Ascending aorta (tissue), 2 donors: ENCODE measurements at regions not wholly inside any gene's neighbourhood (a gene's known extent, or its start where the extent isn't known, plus 50 kb on each side); places are given as distances from the start of the nearest gene placed in this dataset.

Experiments
- DNase-seq, 2 donors: peaks; one replicate each; pipeline ENCODE4 v3.0.0-alpha.2; 2019; ENCODE audit warnings: low spot score in 2 of 2
- H3K27ac ChIP-seq, 2 donors: fragments of 200-600 bp; sonication (generic); one replicate each; pipeline ENCODE4 v1.5.1; 2016 to 2017; ENCODE audit warnings: mild to moderate bottlenecking in 1 of 2
- H3K27me3 ChIP-seq: fragments of 200-600 bp; sonication (generic); one replicate; pipeline ENCODE4 v1.5.1; 2017
- H3K36me3 ChIP-seq, 2 donors: fragments of 200-600 bp; sonication (generic); one replicate each; pipeline ENCODE4 v1.5.1; 2016
- H3K4me1 ChIP-seq, 2 donors: fragments of 200-600 bp; sonication (generic); one replicate each; pipeline ENCODE4 v1.5.1; 2016 to 2017; ENCODE audit warnings: mild to moderate bottlenecking in 1 of 2
- H3K4me3 ChIP-seq, 2 donors: fragments of 200-600 bp; sonication (generic); one replicate each; pipeline ENCODE4 v1.5.1; 2016 to 2017; ENCODE audit warnings: mild to moderate bottlenecking in 1 of 2
- H3K9me3 ChIP-seq, 2 donors: fragments of 200-600 bp; sonication (generic); one replicate each; pipeline ENCODE4 v1.5.1; 2016
- CTCF ChIP-seq, 3 experiments: fragments of 200-600 bp in 2 of 3; fragments of 450-650 bp in 1 of 3; sonication (generic) in 2 of 3; IDR thresholded peaks; one replicate each; pipeline ENCODE4 v1.5.1; 2016 to 2019; ENCODE audit warnings: antibody characterized with exemption in 3 of 3, mild to moderate bottlenecking in 1 of 3, moderate library complexity in 1 of 3
- intact Hi-C: fragments of 100-400 bp; cut with DNase I; formaldehyde crosslinking; loops from one replicate; pipeline ENCODE4 v1.15.1; 2023

- no peak for TF ChIP-seq CTCF (IDR thresholded peaks at IDR 0.05)
- Histone ChIP-seq H3K27ac (no peak overlapping the region), H3K9me3 (no peaks in the 10 kb centered on the region), H3K27me3 (no peaks in the 10 kb centered on the region), H3K4me3 (no peak overlapping the region), H3K36me3 (no peaks in the 10 kb centered on the region), H3K4me1 (peaks cover 0 to 17% of the 10 kb centered on the region in 2 donors)
- intact Hi-C loops, result no loop called here
- DNase-seq, result no peak
Observed at GRCh38 chr3:73762855-73763254, 138.1 kb upstream of the PDZRN3 start.

- no peak for TF ChIP-seq CTCF (IDR thresholded peaks at IDR 0.05)
- no peak for DNase-seq
- no peaks in the 10 kb centered on the region for H3K9me3 ChIP-seq
- H3K27ac ChIP-seq, result peak overlapping the region; percentile 11 to 53
- no peaks in the 10 kb centered on the region for H3K36me3 ChIP-seq
- intact Hi-C loops, result no loop called here
- peaks cover 0 to 11% of the 10 kb centered on the region in 2 donors for H3K4me1 ChIP-seq
- H3K27me3 ChIP-seq, result no peaks in the 10 kb centered on the region
- H3K4me3 ChIP-seq, result peak overlapping the region in 1 of 2 donors; percentile 15
Observed at GRCh38 chr3:73759297-73759711, 134.6 kb upstream of the PDZRN3 start.

DNA sequence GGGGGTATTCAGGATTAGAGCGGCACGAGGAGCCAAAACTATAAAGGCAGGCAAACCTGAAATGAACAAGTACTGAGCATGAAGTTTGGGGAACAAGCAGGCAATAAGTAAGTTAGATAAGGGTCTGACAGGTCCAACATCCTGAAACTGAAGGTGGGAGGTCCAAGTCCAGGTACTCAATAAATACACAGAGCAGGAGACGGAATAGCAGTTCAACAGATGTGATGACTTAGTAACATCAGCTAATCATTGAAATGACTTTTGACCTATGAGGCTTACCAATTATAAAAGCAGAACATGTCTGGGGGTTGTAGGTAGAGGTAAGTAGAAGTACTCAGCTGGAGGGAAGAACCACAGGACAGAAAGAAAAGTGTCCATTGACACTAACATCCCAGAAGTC is 132.8 kb upstream of the PDZRN3 start:
- TF ChIP-seq CTCF (IDR thresholded peaks at IDR 0.05), result no peak
- DNase-seq, result no peak
- H3K36me3 ChIP-seq, result no peaks in the 10 kb centered on the region
- intact Hi-C loops, result no loop called here
- no peak overlapping the region for H3K4me3 ChIP-seq
- H3K27me3 ChIP-seq, result no peaks in the 10 kb centered on the region
- no peak overlapping the region for H3K27ac ChIP-seq
- peaks cover 0 to 11% of the 10 kb centered on the region in 2 donors for H3K4me1 ChIP-seq
- no peaks in the 10 kb centered on the region for H3K9me3 ChIP-seq

GRCh38 chr3:73753985-73754384 is 129.2 kb upstream of the PDZRN3 start:
- intact Hi-C loops, result no loop called here

DNA sequence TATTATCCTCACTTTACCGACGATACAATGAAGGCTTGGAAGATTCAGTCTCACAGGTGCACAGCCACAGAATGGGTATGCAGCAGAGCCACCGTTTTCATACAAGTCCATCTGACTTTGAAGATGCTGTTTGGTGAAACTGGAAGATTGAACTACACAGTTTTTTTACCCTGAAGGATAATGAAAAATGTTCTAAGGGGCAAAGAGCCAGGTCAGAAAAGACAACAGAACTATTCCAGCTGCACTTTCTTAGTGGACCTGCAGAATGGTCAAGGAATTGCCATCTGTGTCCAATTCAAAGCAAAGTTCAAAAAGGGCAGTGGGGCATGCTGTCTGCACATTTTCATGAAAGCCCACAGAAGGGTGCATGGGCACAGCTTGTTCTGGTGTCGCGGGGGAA is 127.6 kb upstream of the PDZRN3 start:
- TF ChIP-seq CTCF (IDR thresholded peaks at IDR 0.05), result no peak
- intact Hi-C loops, result no loop called here
- Histone ChIP-seq H3K27me3 (no peaks in the 10 kb centered on the region), H3K4me1 (peaks cover 0 to 6% of the 10 kb centered on the region in 2 donors), H3K4me3 (no peak overlapping the region), H3K9me3 (no peaks in the 10 kb centered on the region), H3K27ac (no peak overlapping the region), H3K36me3 (no peaks in the 10 kb centered on the region)
- no peak for DNase-seq

More at GRCh38 chr3:73753985-73754384, 129.2 kb upstream of the PDZRN3 start:
- H3K27me3 ChIP-seq, result no peaks in the 10 kb centered on the region
- no peak for TF ChIP-seq CTCF (IDR thresholded peaks at IDR 0.05)
- H3K27ac ChIP-seq, result no peak overlapping the region
- H3K36me3 ChIP-seq, result no peaks in the 10 kb centered on the region
- no peak for DNase-seq
- peaks cover 0 to 7% of the 10 kb centered on the region in 2 donors for H3K4me1 ChIP-seq
- no peak overlapping the region for H3K4me3 ChIP-seq
- no peaks in the 10 kb centered on the region for H3K9me3 ChIP-seq

DNA sequence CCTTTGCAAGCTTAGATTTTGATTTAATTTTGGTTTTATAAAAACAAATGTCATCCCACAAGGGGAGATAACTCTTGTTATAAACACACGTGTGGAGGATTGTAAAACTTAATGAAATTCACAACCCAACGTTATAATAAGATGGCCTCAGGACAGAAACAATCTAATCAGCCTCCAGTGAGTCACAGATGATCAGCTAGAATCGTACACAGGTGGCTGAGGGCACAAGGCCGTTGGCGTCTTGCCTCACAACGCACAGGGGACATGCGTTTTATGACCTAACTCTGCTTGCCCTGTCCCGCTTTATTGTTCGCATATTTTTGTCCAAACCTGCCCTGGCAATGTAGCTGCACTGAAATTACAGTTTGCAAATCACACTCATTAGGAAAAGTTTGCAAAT is 121.9 kb upstream of the PDZRN3 start:
- no peaks in the 10 kb centered on the region for H3K36me3 ChIP-seq
- TF ChIP-seq CTCF (IDR thresholded peaks at IDR 0.05), result no peak
- no peak overlapping the region for H3K4me3 ChIP-seq
- no peaks in the 10 kb centered on the region for H3K9me3 ChIP-seq
- DNase-seq, result no peak
- no peak overlapping the region for H3K27ac ChIP-seq
- H3K27me3 ChIP-seq, result no peaks in the 10 kb centered on the region
- peaks cover 0 to 21% of the 10 kb centered on the region in 2 donors for H3K4me1 ChIP-seq
- intact Hi-C loops, result no loop called here
